ENCODE measurements at regions not wholly inside any gene's neighbourhood (a gene's known extent, or its start where the extent isn't known, plus 50 kb on each side); places are given as distances from the start of the nearest gene placed in this dataset.

DNA sequence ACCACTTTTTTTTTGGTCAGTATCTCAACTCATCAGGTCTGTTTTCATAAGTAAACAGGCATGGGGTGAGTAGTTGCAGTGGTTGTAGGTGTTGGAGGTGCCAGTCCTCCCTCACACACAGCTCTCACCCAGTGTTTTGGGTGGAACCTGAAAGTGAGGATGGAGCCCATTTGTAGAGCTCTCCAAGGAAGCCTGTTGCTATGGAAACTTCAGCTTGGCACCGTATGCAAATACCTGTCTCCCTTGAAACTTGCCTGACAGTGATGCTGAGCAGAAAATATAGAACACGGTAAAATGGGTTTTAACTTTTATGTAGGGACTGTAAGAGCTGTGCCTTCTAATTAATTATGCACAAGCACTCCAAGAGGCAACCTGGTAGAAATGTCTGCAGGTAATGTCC, 214.1 kb downstream of the AJAP1 start:
- no peak for TF ChIP-seq POLR2A (IDR thresholded peaks at IDR 0.05)
- TF ChIP-seq CTCF (IDR thresholded peaks at IDR 0.05): no peak
- no peak for TF ChIP-seq POLR2AphosphoS5 (IDR thresholded peaks at IDR 0.05)

All from prostate gland (tissue), 2 donors.